NCI-H2107 treated with DMSO at 0.1 percent for 48 hours (cell line): ENCODE measurements at regions not wholly inside any gene's neighbourhood (a gene's known extent, or its start where the extent isn't known, plus 50 kb on each side); places are given as distances from the start of the nearest gene placed in this dataset.
A peak's percentile ranks its signal among the peaks of the same experiment; 100 is the strongest.

ENCODE experiments used
- DNase-seq: peaks from one replicate; lab custom pipeline; 2025; ENCODE audit not compliant: unreplicated experiment; lab: John Stamatoyannopoulos, UW

GRCh38 chr6:105797286-105797979 lies 288.7 kb upstream of the PRDM1 start:
- DNase-seq = no peak

GRCh38 chr6:105795913-105796517 lies 290.1 kb upstream of the PRDM1 start:
- no peak for DNase-seq

GRCh38 chr6:105795366-105795765 lies 290.8 kb upstream of the PRDM1 start:
- DNase-seq = no peak

- DNase-seq = no peak
Observed at GRCh38 chr6:105794870-105795269, 291.3 kb upstream of the PRDM1 start.

GRCh38 chr6:105794239-105794638 lies 291.9 kb upstream of the PRDM1 start:
- DNase-seq = peak; percentile 44

GRCh38 chr6:105793130-105793529 lies 293.0 kb upstream of the PRDM1 start:
- no peak for DNase-seq

GRCh38 chr6:105791583-105792318 lies 294.4 kb upstream of the PRDM1 start:
- DNase-seq = no peak

GRCh38 chr6:105791179-105791578 lies 295.0 kb upstream of the PRDM1 start:
- DNase-seq = no peak

- DNase-seq = no peak
Observed at GRCh38 chr6:105790635-105791034, 295.5 kb upstream of the PRDM1 start.

GRCh38 chr6:105789935-105790334 lies 296.2 kb upstream of the PRDM1 start:
- no peak for DNase-seq

GRCh38 chr6:105787747-105788146 lies 298.4 kb upstream of the PRDM1 start:
- no peak for DNase-seq

- peak; percentile 76 for DNase-seq
Observed at GRCh38 chr6:105786890-105787655, 299.1 kb upstream of the PRDM1 start.

GRCh38 chr6:105786449-105786848 lies 299.7 kb upstream of the PRDM1 start:
- DNase-seq = no peak

GRCh38 chr6:105785066-105785811 lies 300.9 kb upstream of the PRDM1 start:
- no peak for DNase-seq

GRCh38 chr6:105784179-105784578 lies 302.0 kb upstream of the PRDM1 start:
- no peak for DNase-seq

- DNase-seq = no peak
Observed at GRCh38 chr6:105783333-105783935, 302.7 kb upstream of the PRDM1 start.

GRCh38 chr6:105781915-105782314 lies 304.2 kb upstream of the PRDM1 start:
- no peak for DNase-seq

- DNase-seq = no peak
Observed at GRCh38 chr6:105781248-105781647, 304.9 kb upstream of the PRDM1 start.

GRCh38 chr6:105780146-105780860 lies 305.8 kb upstream of the PRDM1 start:
- no peak for DNase-seq

- DNase-seq = no peak
Observed at GRCh38 chr6:105779110-105779509, 307.0 kb upstream of the PRDM1 start.
